Activated naive CD4-positive, alpha-beta T cell treated with anti-CD3 and anti-CD28 coated beads for 36 hours (primary cell): ENCODE measurements at regions not wholly inside any gene's neighbourhood (a gene's known extent, or its start where the extent isn't known, plus 50 kb on each side); places are given as distances from the start of the nearest gene placed in this dataset.

ENCODE experiments used
- CTCF ChIA-PET: fragments of 350-600 bp; sonication (Branson Sonifier 250); formaldehyde crosslinking; loops from one replicate; lab custom pipeline; 2021; ENCODE audit warnings: antibody characterized with exemption; lab: Charles Lee
- DNase-seq: peaks from one replicate; pipeline ENCODE4 v3.0.0-alpha.2; 2020
- H3K27ac Mint-ChIP-seq: one replicate; pipeline ENCODE4 v1.8.0; 2021; ENCODE audit warnings: mild to moderate bottlenecking, mixed read lengths
- H3K27me3 Mint-ChIP-seq: one replicate; pipeline ENCODE4 v1.8.0; 2021; ENCODE audit warnings: low read depth, mixed read lengths
- H3K36me3 Mint-ChIP-seq: one replicate; pipeline ENCODE4 v1.8.0; 2021; ENCODE audit warnings: low read depth, mixed read lengths
- H3K4me1 Mint-ChIP-seq: one replicate; pipeline ENCODE4 v1.8.0; 2021; ENCODE audit warnings: low read depth, mixed read lengths
- H3K4me3 Mint-ChIP-seq: one replicate; pipeline ENCODE4 v1.8.0; 2021; ENCODE audit warnings: mild to moderate bottlenecking, moderate library complexity, mixed read lengths
- H3K9me3 Mint-ChIP-seq: one replicate; pipeline ENCODE4 v1.8.0; 2021; ENCODE audit warnings: mixed read lengths
- intact Hi-C: fragments of 100-400 bp; cut with micrococcal nuclease; formaldehyde crosslinking; loops from one replicate; pipeline ENCODE4 v1.15.1; 2023

GRCh38 chr11:70761094-70761907, 363.0 kb downstream of the CTTN start:
- H3K27ac Mint-ChIP-seq: no peak overlapping the region

GRCh38 chr11:70761908-70762337, 363.6 kb downstream of the CTTN start:
- Mint-ChIP-seq H3K27ac (no peak overlapping the region), H3K36me3 (no peaks in the 10 kb centered on the region), H3K4me1 (no peaks in the 10 kb centered on the region), H3K9me3 (peaks cover 5% of the 10 kb centered on the region), H3K4me3 (no peak overlapping the region), H3K27me3 (peaks cover 4% of the 10 kb centered on the region)
- intact Hi-C loops: no loop called here
- no peak for DNase-seq
- CTCF ChIA-PET: interaction anchor here (1.1 kb wide), 1 partner anchor 9 kb away, joined by 3 read pairs; no protein-coding TSS in a partner anchor

More at GRCh38 chr11:70761094-70761907, 363.0 kb downstream of the CTTN start:
- DNase-seq: no peak
- intact Hi-C loops: no loop called here
- Mint-ChIP-seq H3K4me3 (no peak overlapping the region), H3K9me3 (peaks cover 5% of the 10 kb centered on the region), H3K27me3 (peaks cover 10% of the 10 kb centered on the region), H3K4me1 (no peaks in the 10 kb centered on the region), H3K36me3 (no peaks in the 10 kb centered on the region)
- CTCF ChIA-PET: interaction anchor here (1.1 kb wide), 1 partner anchor 8 kb away, joined by 3 read pairs; no protein-coding TSS in a partner anchor

- CTCF ChIA-PET: no interaction called here
Observed at GRCh38 chr11:70762810-70763209, 364.5 kb downstream of the CTTN start.

GRCh38 chr11:70763606-70764005, 365.3 kb downstream of the CTTN start:
- Mint-ChIP-seq H3K4me3 (no peak overlapping the region), H3K4me1 (no peaks in the 10 kb centered on the region), H3K27ac (no peak overlapping the region), H3K36me3 (no peaks in the 10 kb centered on the region), H3K9me3 (peaks cover 5% of the 10 kb centered on the region), H3K27me3 (no peaks in the 10 kb centered on the region)
- intact Hi-C loops: no loop called here
- CTCF ChIA-PET: no interaction called here
- no peak for DNase-seq

More at GRCh38 chr11:70762810-70763209, 364.5 kb downstream of the CTTN start:
- no peak overlapping the region for H3K4me3 Mint-ChIP-seq
- H3K27me3 Mint-ChIP-seq: peaks cover 3% of the 10 kb centered on the region
- no peak for DNase-seq
- no peaks in the 10 kb centered on the region for H3K36me3 Mint-ChIP-seq
- intact Hi-C loops: no loop called here
- no peak overlapping the region for H3K27ac Mint-ChIP-seq
- no peaks in the 10 kb centered on the region for H3K4me1 Mint-ChIP-seq
- H3K9me3 Mint-ChIP-seq: peaks cover 5% of the 10 kb centered on the region

GRCh38 chr11:70764356-70764905, 366.1 kb downstream of the CTTN start:
- H3K27ac Mint-ChIP-seq: no peak overlapping the region
- H3K4me1 Mint-ChIP-seq: no peaks in the 10 kb centered on the region
- CTCF ChIA-PET: no interaction called here
- no peaks in the 10 kb centered on the region for H3K36me3 Mint-ChIP-seq
- no peaks in the 10 kb centered on the region for H3K27me3 Mint-ChIP-seq
- DNase-seq: no peak
- H3K9me3 Mint-ChIP-seq: peaks cover 5% of the 10 kb centered on the region
- intact Hi-C loops: no loop called here
- H3K4me3 Mint-ChIP-seq: no peak overlapping the region

GRCh38 chr11:70766901-70767300, 368.6 kb downstream of the CTTN start:
- H3K4me3 Mint-ChIP-seq: no peak overlapping the region
- H3K27me3 Mint-ChIP-seq: no peaks in the 10 kb centered on the region
- H3K4me1 Mint-ChIP-seq: no peaks in the 10 kb centered on the region
- intact Hi-C loops: no loop called here
- H3K27ac Mint-ChIP-seq: no peak overlapping the region
- H3K36me3 Mint-ChIP-seq: no peaks in the 10 kb centered on the region
- no peaks in the 10 kb centered on the region for H3K9me3 Mint-ChIP-seq
- CTCF ChIA-PET: interaction anchor here (1.0 kb wide), 1 partner anchor 11 kb away, joined by 3 read pairs; no protein-coding TSS in a partner anchor
- no peak for DNase-seq

- Mint-ChIP-seq H3K9me3 (peaks cover 4% of the 10 kb centered on the region), H3K27ac (no peak overlapping the region), H3K36me3 (no peaks in the 10 kb centered on the region), H3K4me3 (no peak overlapping the region), H3K27me3 (no peaks in the 10 kb centered on the region), H3K4me1 (no peaks in the 10 kb centered on the region)
- CTCF ChIA-PET: no interaction called here
- DNase-seq: no peak
- intact Hi-C loops: no loop called here
Observed at GRCh38 chr11:70768346-70769095, 370.2 kb downstream of the CTTN start.

GRCh38 chr11:70769106-70769505, 370.8 kb downstream of the CTTN start:
- peaks cover 5% of the 10 kb centered on the region for H3K9me3 Mint-ChIP-seq
- CTCF ChIA-PET: no interaction called here
- no peak overlapping the region for H3K27ac Mint-ChIP-seq
- no peaks in the 10 kb centered on the region for H3K27me3 Mint-ChIP-seq
- no peak for DNase-seq
- H3K4me3 Mint-ChIP-seq: no peak overlapping the region
- no peaks in the 10 kb centered on the region for H3K36me3 Mint-ChIP-seq
- no peaks in the 10 kb centered on the region for H3K4me1 Mint-ChIP-seq
- intact Hi-C loops: no loop called here

- DNase-seq: no peak
- intact Hi-C loops: no loop called here
- no peak overlapping the region for H3K4me3 Mint-ChIP-seq
- H3K27me3 Mint-ChIP-seq: no peaks in the 10 kb centered on the region
- H3K27ac Mint-ChIP-seq: no peak overlapping the region
- CTCF ChIA-PET: no interaction called here
- peaks cover 5% of the 10 kb centered on the region for H3K9me3 Mint-ChIP-seq
- no peaks in the 10 kb centered on the region for H3K36me3 Mint-ChIP-seq
- no peaks in the 10 kb centered on the region for H3K4me1 Mint-ChIP-seq
Observed at GRCh38 chr11:70769521-70769920, 371.2 kb downstream of the CTTN start.

- intact Hi-C loops: no loop called here
- Mint-ChIP-seq H3K4me1 (no peaks in the 10 kb centered on the region), H3K4me3 (no peak overlapping the region), H3K36me3 (no peaks in the 10 kb centered on the region), H3K27me3 (no peaks in the 10 kb centered on the region), H3K27ac (no peak overlapping the region), H3K9me3 (peaks cover 5% of the 10 kb centered on the region)
- no peak for DNase-seq
- CTCF ChIA-PET: no interaction called here
Observed at GRCh38 chr11:70771099-70771885, 373.0 kb downstream of the CTTN start.

- peaks cover 2% of the 10 kb centered on the region for H3K27me3 Mint-ChIP-seq
- peaks cover 5% of the 10 kb centered on the region for H3K9me3 Mint-ChIP-seq
- H3K4me1 Mint-ChIP-seq: no peaks in the 10 kb centered on the region
- H3K4me3 Mint-ChIP-seq: no peak overlapping the region
- intact Hi-C loops: no loop called here
- DNase-seq: no peak
- CTCF ChIA-PET: no interaction called here
- H3K27ac Mint-ChIP-seq: no peak overlapping the region
- H3K36me3 Mint-ChIP-seq: no peaks in the 10 kb centered on the region
Observed at GRCh38 chr11:70772950-70773349, 374.6 kb downstream of the CTTN start.
